CD14-positive monocyte (primary cell): ENCODE measurements at regions not wholly inside any gene's neighbourhood (a gene's known extent, or its start where the extent isn't known, plus 50 kb on each side); places are given as distances from the start of the nearest gene placed in this dataset.

ENCODE experiments used
- DNase-seq, 3 donors: peaks; one replicate each; pipeline ENCODE4 v3.0.0-alpha.2; 2011 to 2022
- H2AFZ ChIP-seq: 2 replicates; pipeline ENCODE4 v1.6.0; 2012; ENCODE audit warnings: mild to moderate bottlenecking, low read depth, low read length, inconsistent platforms; ENCODE audit not compliant: insufficient read depth, poor library complexity, severe bottlenecking
- H3K27ac ChIP-seq, 2 donors: 1 replicate in 1 of 2; 2 replicates in 1 of 2; pipeline ENCODE4 v1.5.1; 2012 to 2013; ENCODE audit warnings: low read length in 2 of 2, control low read depth in 1 of 2, inconsistent platforms in 1 of 2, low read depth in 1 of 2, mild to moderate bottlenecking in 1 of 2
- H3K27me3 ChIP-seq, 2 donors: one replicate each; pipeline versions ENCODE4 v1.6.0 to v1.6.1; 2011 to 2013; ENCODE audit warnings: low read length in 2 of 2; ENCODE audit not compliant: control insufficient read depth in 2 of 2, insufficient read depth in 2 of 2
- H3K36me3 ChIP-seq, 2 donors: replicated peaks in 1 of 2; 1 replicate in 1 of 2; 2 replicates in 1 of 2; pipeline versions ENCODE4 v1.5.1 to v1.6.1; 2012 to 2013; ENCODE audit warnings: low read length in 2 of 2, control low read depth in 1 of 2, inconsistent platforms in 1 of 2, mild to moderate bottlenecking in 1 of 2; ENCODE audit not compliant: insufficient read depth in 2 of 2, control insufficient read depth in 1 of 2
- H3K4me1 ChIP-seq, 2 donors: 1 replicate in 1 of 2; 2 replicates in 1 of 2; pipeline versions ENCODE4 v1.5.1 to v1.6.1; 2012 to 2013; ENCODE audit warnings: low read length in 2 of 2, control low read depth in 1 of 2, inconsistent platforms in 1 of 2, mild to moderate bottlenecking in 1 of 2, moderate library complexity in 1 of 2; ENCODE audit not compliant: insufficient read depth in 2 of 2, control insufficient read depth in 1 of 2
- H3K4me2 ChIP-seq: replicated peaks from 2 replicates; pipeline ENCODE3; 2012; ENCODE audit warnings: low read length, moderate library complexity, mild to moderate bottlenecking; ENCODE audit not compliant: poor library complexity, severe bottlenecking; ENCODE audit errors: extremely low read depth
- H3K4me3 ChIP-seq, 3 experiments: fragments of 200-600 bp in 1 of 3; sonication (generic) in 1 of 3; replicated peaks in 1 of 3; 1 replicate in 2 of 3; 2 replicates in 1 of 3; pipeline ENCODE4 v1.5.1; 2011 to 2013; ENCODE audit warnings: low read length in 3 of 3, mild to moderate bottlenecking in 3 of 3, control low read depth in 2 of 3, low read depth in 2 of 3, inconsistent platforms in 1 of 3, moderate library complexity in 1 of 3
- H3K79me2 ChIP-seq: 2 replicates; pipeline ENCODE4 v1.6.0; 2012; ENCODE audit warnings: mild to moderate bottlenecking, control low read depth, inconsistent platforms, low read length, moderate library complexity; ENCODE audit not compliant: insufficient read depth
- H3K9ac ChIP-seq: 2 replicates; pipeline ENCODE4 v1.6.0; 2017; ENCODE audit warnings: low read length, mild to moderate bottlenecking; ENCODE audit not compliant: insufficient read depth, poor library complexity, severe bottlenecking
- H3K9me3 ChIP-seq, 2 donors: replicated peaks in 1 of 2; 1 replicate in 1 of 2; 2 replicates in 1 of 2; pipeline versions ENCODE4 v1.5.1 to v1.6.1; 2012 to 2013; ENCODE audit warnings: low read length in 2 of 2, control low read depth in 1 of 2; ENCODE audit not compliant: control insufficient read depth in 1 of 2, insufficient read depth in 1 of 2
- H4K20me1 ChIP-seq: 2 replicates; pipeline ENCODE4 v1.6.0; 2012; ENCODE audit warnings: mild to moderate bottlenecking, low read length, control low read depth, moderate library complexity; ENCODE audit not compliant: insufficient read depth
- H3K27ac Mint-ChIP-seq, 7 donors: one replicate each; pipeline ENCODE4 v1.8.0; 2020; ENCODE audit warnings: mild to moderate bottlenecking in 7 of 7, mixed read lengths in 7 of 7, moderate library complexity in 6 of 7, inconsistent platforms in 2 of 7
- H3K27me3 Mint-ChIP-seq, 3 donors: one replicate each; pipeline ENCODE4 v1.8.0; 2021 to 2022; ENCODE audit warnings: low read depth in 3 of 3, mild to moderate bottlenecking in 3 of 3, mixed read lengths in 3 of 3, moderate library complexity in 3 of 3, inconsistent platforms in 1 of 3
- H3K36me3 Mint-ChIP-seq, 2 donors: one replicate each; pipeline ENCODE4 v1.8.0; 2020; ENCODE audit warnings: mixed read lengths in 2 of 2, inconsistent platforms in 1 of 2, mild to moderate bottlenecking in 1 of 2
- H3K4me1 Mint-ChIP-seq: one replicate; pipeline ENCODE4 v1.8.0; 2020; ENCODE audit warnings: mild to moderate bottlenecking, mixed read lengths
- H3K4me3 Mint-ChIP-seq, 2 donors: one replicate each; pipeline ENCODE4 v1.8.0; 2020; ENCODE audit warnings: mild to moderate bottlenecking in 2 of 2, mixed read lengths in 2 of 2, moderate library complexity in 1 of 2
- H3K9me3 Mint-ChIP-seq, 7 donors: one replicate each; pipeline ENCODE4 v1.8.0; 2020 to 2022; ENCODE audit warnings: mixed read lengths in 7 of 7, mild to moderate bottlenecking in 6 of 7, moderate library complexity in 6 of 7, inconsistent platforms in 2 of 7
- WGBS: methylation state at CpG from one replicate; pipeline ENCODE4 v1.1.5; 2013; ENCODE audit warnings: missing lambda C conversion rate; ENCODE audit not compliant: insufficient coverage; 5-methylcytosine and 5-hydroxymethylcytosine counted together
- intact Hi-C, 2 donors: fragments of 100-400 bp; cut with micrococcal nuclease; formaldehyde crosslinking; loops; one replicate each; pipeline versions ENCODE4 v1.15.0 to v1.15.1; 2023
- TF ChIP-seq, protein P1 (sequence below): fragments of 200-600 bp; IDR thresholded peaks from one replicate; pipeline ENCODE4 v1.8.0; 2022; ENCODE audit warnings: antibody characterized with exemption, mild to moderate bottlenecking

DNA sequence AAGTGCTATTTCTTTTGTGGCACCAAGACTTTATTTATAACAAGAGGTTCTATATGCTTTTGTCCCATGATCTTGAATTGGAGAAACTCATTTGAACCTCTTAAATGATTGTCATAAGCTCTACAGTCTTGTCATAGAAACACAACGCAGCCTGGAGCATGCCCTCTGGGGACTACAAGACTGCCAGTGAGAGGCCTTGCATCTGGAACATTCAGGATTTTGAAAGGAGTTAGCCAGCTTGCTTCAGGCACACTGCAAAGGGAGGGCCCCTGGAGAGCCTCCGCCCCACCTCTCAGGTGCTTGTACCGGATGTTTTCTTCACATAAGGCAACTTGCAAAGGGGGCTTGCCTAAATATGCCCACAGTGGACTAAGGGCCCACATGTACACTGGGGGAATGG is 130.5 kb downstream of the LIG4 start:
- Mint-ChIP-seq H3K27me3 (peaks cover 0 to 2% (median 0%) of the 10 kb centered on the region in 3 donors), H3K4me3 (no peak overlapping the region), H3K9me3 (peaks cover 0 to 8% (median 0%) of the 10 kb centered on the region in 7 donors), H3K4me1 (no peaks in the 10 kb centered on the region), H3K36me3 (no peaks in the 10 kb centered on the region), H3K27ac (no peak overlapping the region)
- no peaks in the 10 kb centered on the region for H3K79me2 ChIP-seq
- H3K4me3 ChIP-seq, result no peak overlapping the region
- no peaks in the 10 kb centered on the region for H3K9me3 ChIP-seq
- no peak overlapping the region for H3K4me2 ChIP-seq
- TF ChIP-seq, protein P1, sequence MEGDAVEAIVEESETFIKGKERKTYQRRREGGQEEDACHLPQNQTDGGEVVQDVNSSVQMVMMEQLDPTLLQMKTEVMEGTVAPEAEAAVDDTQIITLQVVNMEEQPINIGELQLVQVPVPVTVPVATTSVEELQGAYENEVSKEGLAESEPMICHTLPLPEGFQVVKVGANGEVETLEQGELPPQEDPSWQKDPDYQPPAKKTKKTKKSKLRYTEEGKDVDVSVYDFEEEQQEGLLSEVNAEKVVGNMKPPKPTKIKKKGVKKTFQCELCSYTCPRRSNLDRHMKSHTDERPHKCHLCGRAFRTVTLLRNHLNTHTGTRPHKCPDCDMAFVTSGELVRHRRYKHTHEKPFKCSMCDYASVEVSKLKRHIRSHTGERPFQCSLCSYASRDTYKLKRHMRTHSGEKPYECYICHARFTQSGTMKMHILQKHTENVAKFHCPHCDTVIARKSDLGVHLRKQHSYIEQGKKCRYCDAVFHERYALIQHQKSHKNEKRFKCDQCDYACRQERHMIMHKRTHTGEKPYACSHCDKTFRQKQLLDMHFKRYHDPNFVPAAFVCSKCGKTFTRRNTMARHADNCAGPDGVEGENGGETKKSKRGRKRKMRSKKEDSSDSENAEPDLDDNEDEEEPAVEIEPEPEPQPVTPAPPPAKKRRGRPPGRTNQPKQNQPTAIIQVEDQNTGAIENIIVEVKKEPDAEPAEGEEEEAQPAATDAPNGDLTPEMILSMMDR, result no peak
- no peak overlapping the region for H3K27ac ChIP-seq
- no peaks in the 10 kb centered on the region for H3K27me3 ChIP-seq
- 57% methylated on average over 1 of the region's 3 CpGs for WGBS
- intact Hi-C loops, result no loop called here
- H2AFZ ChIP-seq, result no peak overlapping the region
- DNase-seq, result no peak
- no peaks in the 10 kb centered on the region for H4K20me1 ChIP-seq
- no peaks in the 10 kb centered on the region for H3K36me3 ChIP-seq
- H3K9ac ChIP-seq, result no peak overlapping the region
- no peaks in the 10 kb centered on the region for H3K4me1 ChIP-seq

DNA sequence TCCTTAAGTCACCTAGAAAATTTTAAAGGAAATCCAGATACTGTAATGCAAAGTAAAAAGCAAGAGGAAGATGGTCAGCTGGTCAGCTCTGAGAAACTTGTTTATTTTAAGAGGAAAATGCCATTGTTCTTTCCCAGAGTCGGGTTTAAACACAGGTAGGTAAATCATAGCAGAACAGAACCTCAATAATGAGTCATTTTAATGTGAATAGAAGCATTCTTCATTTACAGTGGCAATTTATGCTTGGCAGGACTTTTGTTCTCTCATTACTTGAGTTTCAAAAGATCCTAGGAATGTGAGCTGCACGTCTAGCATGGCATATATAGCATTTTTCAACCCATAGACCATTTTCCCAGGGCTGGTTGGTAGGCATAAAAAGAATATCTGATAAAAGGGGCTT is 132.3 kb downstream of the LIG4 start:
- H3K27me3 ChIP-seq, result no peaks in the 10 kb centered on the region
- H3K27ac Mint-ChIP-seq, result no peak overlapping the region
- H3K4me1 ChIP-seq, result no peaks in the 10 kb centered on the region
- no peak overlapping the region for H2AFZ ChIP-seq
- H3K27me3 Mint-ChIP-seq, result peaks cover 0 to 2% (median 0%) of the 10 kb centered on the region in 3 donors
- no peak overlapping the region for H3K4me3 ChIP-seq
- no peaks in the 10 kb centered on the region for H3K4me1 Mint-ChIP-seq
- intact Hi-C loops, result no loop called here
- DNase-seq, result no peak
- WGBS, result no CpG with 5 or more reads among the region's 2 CpGs
- no peaks in the 10 kb centered on the region for H3K36me3 ChIP-seq
- H3K27ac ChIP-seq, result no peak overlapping the region
- no peaks in the 10 kb centered on the region for H4K20me1 ChIP-seq
- H3K36me3 Mint-ChIP-seq, result no peaks in the 10 kb centered on the region
- no peaks in the 10 kb centered on the region for H3K9me3 ChIP-seq
- peaks cover 0 to 10% (median 3%) of the 10 kb centered on the region in 7 donors for H3K9me3 Mint-ChIP-seq
- H3K4me2 ChIP-seq, result no peak overlapping the region
- H3K79me2 ChIP-seq, result no peaks in the 10 kb centered on the region
- H3K9ac ChIP-seq, result no peak overlapping the region
- TF ChIP-seq, protein P1, result no peak
- H3K4me3 Mint-ChIP-seq, result no peak overlapping the region
